H1 (cell line): ENCODE measurements at regions not wholly inside any gene's neighbourhood (a gene's known extent, or its start where the extent isn't known, plus 50 kb on each side); places are given as distances from the start of the nearest gene placed in this dataset.

ENCODE experiments used
- CTCF ChIA-PET: fragments of 300-600 bp; sonication (Branson Sonifier 250); formaldehyde crosslinking; loops from one replicate; lab custom pipeline; 2021; ENCODE audit not compliant: partially characterized antibody; lab: Charles Lee
- POLR2A ChIA-PET: fragments of 300-600 bp; sonication (Branson Sonifier 250); formaldehyde crosslinking; loops from one replicate; lab custom pipeline; 2021; ENCODE audit warnings: inconsistent platforms; ENCODE audit not compliant: partially characterized antibody; lab: Charles Lee
- DNase-seq, 2 experiments: peaks; one replicate each; pipeline versions ENCODE4 v3.0.0 to v3.0.0-alpha.2; 2010 to 2022; ENCODE audit warnings: low spot score in 2 of 2, low read depth in 1 of 2, mixed read lengths in 1 of 2
- FAIRE-seq: peaks from 2 replicates; lab custom pipeline; 2011; peaks lifted over from hg19 to GRCh38; lab: Jason Lieb, UNC
- H2AFZ ChIP-seq: 2 replicates; pipeline ENCODE4 v1.8.1; 2012; ENCODE audit warnings: low read length, inconsistent platforms
- H2AK5ac ChIP-seq: 2 replicates; pipeline ENCODE4 v1.6.1; 2013; ENCODE audit warnings: low read depth, low read length
- H2BK120ac ChIP-seq: replicated peaks from 2 replicates; pipeline ENCODE3; 2013; ENCODE audit warnings: low read depth, low read length, inconsistent platforms
- H2BK12ac ChIP-seq: 2 replicates; pipeline ENCODE4 v1.6.1; 2013; ENCODE audit warnings: low read depth, low read length
- H2BK15ac ChIP-seq: 2 replicates; pipeline ENCODE4 v1.6.1; 2013; ENCODE audit warnings: low read length
- H2BK20ac ChIP-seq: 2 replicates; pipeline ENCODE4 v1.6.1; 2013; ENCODE audit warnings: low read length
- H2BK5ac ChIP-seq: 2 replicates; pipeline ENCODE4 v1.6.1; 2013; ENCODE audit warnings: low read depth, low read length
- H3K14ac ChIP-seq: 2 replicates; pipeline ENCODE4 v1.6.1; 2013; ENCODE audit warnings: inconsistent platforms; ENCODE audit not compliant: insufficient read length
- H3K18ac ChIP-seq: 2 replicates; pipeline ENCODE4 v1.6.1; 2013; ENCODE audit warnings: low read length; ENCODE audit errors: extremely low read depth
- H3K23ac ChIP-seq: 2 replicates; pipeline ENCODE4 v1.6.1; 2013; ENCODE audit warnings: inconsistent platforms; ENCODE audit not compliant: insufficient read length
- H3K23me2 ChIP-seq: 2 replicates; pipeline ENCODE4 v1.6.1; 2013; ENCODE audit warnings: low read depth, low read length
- H3K27ac ChIP-seq: 2 replicates; pipeline ENCODE4 v1.6.1; 2011; ENCODE audit warnings: low read depth, low read length, inconsistent platforms
- H3K27me3 ChIP-seq, 4 experiments: replicated peaks in 1 of 4; 1 replicate in 1 of 4; 2 replicates in 3 of 4; pipeline versions ENCODE4 v1.6.1 to v1.8.1; 2011 to 2013; ENCODE audit warnings: low read length in 3 of 4, mild to moderate bottlenecking in 3 of 4, inconsistent platforms in 2 of 4, mixed read lengths in 2 of 4, moderate library complexity in 1 of 4; ENCODE audit not compliant: control insufficient read depth in 3 of 4, insufficient read depth in 3 of 4; ENCODE audit errors: extremely low read depth in 1 of 4
- H3K36me3 ChIP-seq, 4 experiments: 2 replicates each; pipeline versions ENCODE4 v1.6.1 to v1.8.1; 2011 to 2013; ENCODE audit warnings: mild to moderate bottlenecking in 4 of 4, low read length in 3 of 4, moderate library complexity in 2 of 4, control low read depth in 1 of 4, inconsistent platforms in 1 of 4; ENCODE audit not compliant: insufficient read depth in 4 of 4, control insufficient read depth in 2 of 4
- H3K4ac ChIP-seq: replicated peaks from 2 replicates; pipeline ENCODE3; 2013; ENCODE audit warnings: low read length, low read depth, mixed read lengths, inconsistent platforms; ENCODE audit not compliant: insufficient read length
- H3K4me1 ChIP-seq, 4 experiments: replicated peaks in 1 of 4; 1 replicate in 1 of 4; 2 replicates in 3 of 4; pipeline versions ENCODE4 v1.6.1 to v1.8.1; 2011 to 2013; ENCODE audit warnings: low read length in 3 of 4, inconsistent platforms in 2 of 4, mixed read lengths in 1 of 4; ENCODE audit not compliant: insufficient read depth in 4 of 4, control insufficient read depth in 3 of 4
- H3K4me2 ChIP-seq, 2 experiments: 2 replicates each; pipeline versions ENCODE4 v1.6.1 to v1.8.1; 2011 to 2013; ENCODE audit warnings: low read depth in 2 of 2, low read length in 2 of 2, control low read depth in 1 of 2, inconsistent platforms in 1 of 2, mild to moderate bottlenecking in 1 of 2; ENCODE audit not compliant: insufficient read depth in 1 of 2
- H3K4me3 ChIP-seq, 4 experiments: fragments of 200-600, 300-600 bp in 1 of 4; sonication (generic), shearing (Covaris generic), sonication (Bioruptor Twin) in 1 of 4; 2 replicates each; pipeline versions ENCODE4 v1.5.1 to v1.8.1; 2011 to 2016; ENCODE audit warnings: low read length in 4 of 4, low read depth in 3 of 4, control low read depth in 2 of 4, inconsistent platforms in 2 of 4, mild to moderate bottlenecking in 2 of 4, mixed read lengths in 1 of 4, moderate library complexity in 1 of 4; ENCODE audit not compliant: insufficient read depth in 2 of 4; ENCODE audit errors: extremely low read depth in 1 of 4
- H3K56ac ChIP-seq: replicated peaks from 2 replicates; pipeline ENCODE3; 2013; ENCODE audit warnings: low read depth, mild to moderate bottlenecking, mixed read lengths, low read length, inconsistent platforms; ENCODE audit not compliant: insufficient read length
- H3K79me1 ChIP-seq: 2 replicates; pipeline ENCODE4 v1.6.1; 2013; ENCODE audit warnings: low read depth, low read length, control low read depth
- H3K79me2 ChIP-seq, 2 experiments: 2 replicates each; pipeline versions ENCODE4 v1.6.1 to v1.8.1; 2012 to 2013; ENCODE audit warnings: low read length in 2 of 2, mild to moderate bottlenecking in 2 of 2, inconsistent platforms in 1 of 2; ENCODE audit not compliant: insufficient read depth in 2 of 2, control insufficient read depth in 1 of 2
- H3K9ac ChIP-seq, 4 experiments: replicated peaks in 1 of 4; 1 replicate in 1 of 4; 2 replicates in 3 of 4; pipeline versions ENCODE4 v1.6.1 to v1.8.1; 2011 to 2013; ENCODE audit warnings: low read depth in 3 of 4, low read length in 3 of 4, control low read depth in 2 of 4, mild to moderate bottlenecking in 2 of 4, moderate library complexity in 2 of 4, inconsistent platforms in 1 of 4; ENCODE audit errors: extremely low read depth in 1 of 4
- H3K9me3 ChIP-seq, 2 experiments: 2 replicates each; pipeline versions ENCODE4 v1.6.1 to v1.8.1; 2012 to 2013; ENCODE audit warnings: mild to moderate bottlenecking in 2 of 2, moderate library complexity in 2 of 2, control low read depth in 1 of 2, inconsistent platforms in 1 of 2, low read depth in 1 of 2, low read length in 1 of 2, mixed read lengths in 1 of 2; ENCODE audit not compliant: insufficient read depth in 2 of 2
- H4K20me1 ChIP-seq, 2 experiments: replicated peaks in 1 of 2; 2 replicates each; pipeline versions ENCODE3 to v1.8.1; 2011 to 2013; ENCODE audit warnings: inconsistent platforms in 2 of 2, low read length in 2 of 2, mild to moderate bottlenecking in 1 of 2; ENCODE audit not compliant: insufficient read depth in 2 of 2, control insufficient read depth in 1 of 2
- H4K5ac ChIP-seq: 2 replicates; pipeline ENCODE4 v1.6.1; 2013; ENCODE audit warnings: low read length, low read depth, mixed read lengths, inconsistent platforms; ENCODE audit not compliant: insufficient read length
- H4K8ac ChIP-seq: 2 replicates; pipeline ENCODE4 v1.8.0; 2013; ENCODE audit warnings: mild to moderate bottlenecking, moderate library complexity, low read length, inconsistent platforms; ENCODE audit not compliant: insufficient read depth; ENCODE audit errors: extremely low read depth
- H4K91ac ChIP-seq: replicated peaks from 2 replicates; pipeline ENCODE3; 2013; ENCODE audit warnings: low read length, mixed read lengths, inconsistent platforms; ENCODE audit not compliant: insufficient read length
- ASH2L ChIP-seq: fragments of 200-600, 300-600 bp; sonication (generic); IDR thresholded peaks from one replicate; pipeline ENCODE4 v1.7.1; 2017; ENCODE audit warnings: low read length
- ATF2 ChIP-seq: IDR thresholded peaks from 2 replicates; pipeline ENCODE4 v1.6.1; 2012; ENCODE audit warnings: low read length, inconsistent platforms
- CBX5 ChIP-seq: fragments of 300-800, 300-1000 bp; sonication (generic); IDR thresholded peaks from 2 replicates; pipeline ENCODE4 v1.7.1; 2016; ENCODE audit warnings: antibody characterized with exemption, low read length, low read depth
- CHD1 ChIP-seq: IDR thresholded peaks from 2 replicates; pipeline ENCODE4 v1.6.1; 2012; ENCODE audit warnings: low read depth, low read length, improper control_type of control experiment
- CHD2 ChIP-seq: IDR thresholded peaks from 2 replicates; pipeline ENCODE4 v1.6.1; 2012; ENCODE audit warnings: low read length, improper control_type of control experiment
- EGR1 ChIP-seq: IDR thresholded peaks from 2 replicates; pipeline ENCODE4 v1.6.1; 2011; ENCODE audit warnings: low read depth, low read length, borderline replicate concordance
- GTF2F1 ChIP-seq: IDR thresholded peaks from 2 replicates; pipeline ENCODE4 v1.6.1; 2012; ENCODE audit warnings: low read depth, low read length, improper control_type of control experiment, borderline replicate concordance
- KDM5A ChIP-seq: fragments of 200-600 bp; IDR thresholded peaks from 2 replicates; pipeline ENCODE4 v1.7.1; 2012; ENCODE audit warnings: mild to moderate bottlenecking, low read length, inconsistent platforms, mixed read lengths
- NANOG ChIP-seq: IDR thresholded peaks from 2 replicates; pipeline ENCODE4 v1.6.1; 2011; ENCODE audit warnings: low read length, low read depth, mild to moderate bottlenecking, inconsistent platforms; ENCODE audit not compliant: insufficient read depth, poor library complexity, severe bottlenecking
- RAD21 ChIP-seq, 2 experiments: IDR thresholded peaks in 1 of 2; conservative IDR thresholded peaks in 1 of 2; 2 replicates each; pipeline ENCODE4 v1.6.1; 2011; ENCODE audit warnings: low read depth in 2 of 2, low read length in 2 of 2, improper control_type of control experiment in 1 of 2, inconsistent platforms in 1 of 2, mild to moderate bottlenecking in 1 of 2, moderate library complexity in 1 of 2
- RFX5 ChIP-seq: IDR thresholded peaks from 2 replicates; pipeline ENCODE4 v1.6.1; 2011; ENCODE audit warnings: low read depth, low read length, improper control_type of control experiment, borderline replicate concordance
- SIRT6 ChIP-seq: IDR thresholded peaks from one replicate; pipeline ENCODE4 v1.7.1; 2012; ENCODE audit warnings: low read length, inconsistent platforms
- SP4 ChIP-seq: IDR thresholded peaks from 2 replicates; pipeline ENCODE4 v1.6.1; 2012; ENCODE audit warnings: low read length, inconsistent platforms
- TAF1 ChIP-seq: IDR thresholded peaks from 2 replicates; pipeline ENCODE4 v1.6.1; 2011; ENCODE audit warnings: mild to moderate bottlenecking, low read depth, low read length
- WGBS, 2 experiments: shearing (Covaris generic) in 1 of 2; methylation state at CpG; one replicate each; pipeline versions ENCODE4 v1.1.6 to v1.1.7; 2013 to 2015; ENCODE audit warnings: low lambda C conversion rate in 2 of 2, mixed read lengths in 2 of 2, inconsistent platforms in 1 of 2, low coverage in 1 of 2, missing lambda C conversion rate in 1 of 2; ENCODE audit not compliant: insufficient replicate concordance in 2 of 2, insufficient coverage in 1 of 2, insufficient read length in 1 of 2; ENCODE audit errors: extremely low coverage in 1 of 2, missing lambda C conversion rate in 1 of 2; 5-methylcytosine and 5-hydroxymethylcytosine counted together

GRCh38 chr2:21294446-21294845 lies 170.7 kb downstream of the TDRD15 start:
- ChIA-PET POLR2A (no interaction called here), CTCF (interaction anchor here (0.6 to 6.6 kb wide), 6 partner anchors 11 to 1914 kb away, joined by 3 to 37 read pairs (median 4); no protein-coding TSS in a partner anchor)
- no peak overlapping the region for H3K27ac ChIP-seq
- H3K36me3 ChIP-seq = no peaks in the 10 kb centered on the region
- no peaks in the 10 kb centered on the region for H3K79me2 ChIP-seq
- no peaks in the 10 kb centered on the region for H3K79me1 ChIP-seq
- H4K91ac ChIP-seq = no peak overlapping the region
- H3K14ac ChIP-seq = no peak overlapping the region
- H4K20me1 ChIP-seq = no peaks in the 10 kb centered on the region
- no peak overlapping the region for H3K4ac ChIP-seq
- WGBS, 2 experiments = 89% methylated on average over 2 of the region's 2 CpGs; no CpG with 5 or more reads in 1 of the 2 experiments
- no peak overlapping the region for H2AK5ac ChIP-seq
- H2BK15ac ChIP-seq = no peak overlapping the region
- H3K23me2 ChIP-seq = no peaks in the 10 kb centered on the region; the same call in 1 of the 2 replicates
- H3K18ac ChIP-seq = no peak overlapping the region
- no peaks in the 10 kb centered on the region for H3K27me3 ChIP-seq
- no peak overlapping the region for H2AFZ ChIP-seq
- FAIRE-seq = no peak
- H3K56ac ChIP-seq = no peak overlapping the region
- no peak overlapping the region for H3K9ac ChIP-seq
- no peak overlapping the region for H2BK120ac ChIP-seq
- H3K4me3 ChIP-seq = no peak overlapping the region
- no peak overlapping the region for H2BK12ac ChIP-seq
- no peak for DNase-seq
- no peak overlapping the region for H3K23ac ChIP-seq
- H4K5ac ChIP-seq = no peak overlapping the region
- H3K9me3 ChIP-seq = no peaks in the 10 kb centered on the region
- H3K4me2 ChIP-seq = no peak overlapping the region
- no peak overlapping the region for H2BK5ac ChIP-seq
- no peaks in the 10 kb centered on the region for H3K4me1 ChIP-seq
- no peak overlapping the region for H4K8ac ChIP-seq
- H2BK20ac ChIP-seq = no peak overlapping the region
- no peak for TF ChIP-seq ASH2L
- TF ChIP-seq SP4 = no peak
- no peak for TF ChIP-seq KDM5A
- no peak for TF ChIP-seq EGR1
- no peak for TF ChIP-seq CHD1
- TF ChIP-seq NANOG = no peak
- no peak for TF ChIP-seq ATF2
- no peak for TF ChIP-seq CHD2
- no peak for TF ChIP-seq RFX5
- TF ChIP-seq TAF1 = no peak
- TF ChIP-seq CBX5 = no peak
- TF ChIP-seq GTF2F1 = no peak
- no peak for TF ChIP-seq SIRT6
- no peak for TF ChIP-seq RAD21 (IDR thresholded peaks at IDR 0.05 in 1 of 2, conservative IDR thresholded peaks at IDR 0.05 in 1 of 2; ENCODE audit: low read depth in 2 of 2, low read length in 2 of 2)
